Hindlimb muscle (tissue), 1 donor: ENCODE measurements at regions not wholly inside any gene's neighbourhood (a gene's known extent, or its start where the extent isn't known, plus 50 kb on each side); places are given as distances from the start of the nearest gene placed in this dataset.
A peak's percentile ranks its signal among the peaks of the same experiment; 100 is the strongest.

Experiments
- DNase-seq: peaks from one replicate; pipeline ENCODE4 v3.0.0-alpha.2; 2013

DNA sequence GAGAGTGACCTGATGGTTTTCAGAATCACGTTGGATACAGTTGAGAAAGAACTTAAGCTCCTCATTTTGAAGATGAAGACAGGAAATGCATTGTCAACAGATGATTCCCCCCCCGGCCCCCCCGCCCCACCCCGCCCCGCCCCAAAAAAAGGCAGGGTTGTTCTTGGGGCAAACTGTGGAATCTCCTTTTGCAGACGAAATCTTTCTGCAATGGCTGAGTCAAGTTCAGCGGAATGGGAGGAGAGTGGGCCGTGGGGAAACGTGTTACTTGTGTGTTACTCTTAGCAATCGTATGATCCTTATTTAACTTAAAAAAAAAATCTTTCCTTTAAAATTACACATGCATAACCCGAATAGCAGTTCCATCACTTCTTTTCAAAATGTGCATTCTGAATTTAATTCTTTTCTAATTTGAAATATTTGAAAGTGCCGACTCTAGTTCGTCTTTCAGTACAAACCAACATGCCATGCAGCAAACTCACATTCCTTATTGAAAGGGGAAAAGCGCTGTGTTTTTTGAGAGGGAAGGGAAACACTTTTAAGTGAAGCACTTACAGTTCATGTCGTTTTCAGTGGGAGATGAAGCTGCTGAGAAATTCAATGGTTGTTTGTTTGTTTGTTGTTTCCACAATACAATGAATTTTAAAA lies 348.5 kb upstream of the ARGLU1 start:
- no peak for DNase-seq

DNA sequence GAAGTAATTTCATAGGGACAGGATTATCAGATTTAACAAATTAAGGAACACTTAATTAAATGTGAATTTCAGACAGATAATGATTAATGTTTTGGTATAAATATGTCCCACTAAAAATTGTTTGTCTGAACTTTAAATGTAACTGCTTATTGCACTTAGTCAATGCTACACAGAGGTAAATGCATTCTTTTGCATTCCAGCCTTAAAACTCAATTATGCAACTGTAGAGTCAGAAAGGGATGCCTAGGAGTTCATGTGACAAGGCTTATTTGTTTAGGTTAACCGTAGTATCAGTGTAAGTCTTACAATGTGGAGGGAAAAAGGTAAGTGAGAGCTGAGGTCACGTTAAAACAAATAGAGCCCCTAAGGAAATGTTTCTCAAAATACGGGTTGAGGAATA lies 347.2 kb upstream of the ARGLU1 start:
- no peak for DNase-seq

DNA sequence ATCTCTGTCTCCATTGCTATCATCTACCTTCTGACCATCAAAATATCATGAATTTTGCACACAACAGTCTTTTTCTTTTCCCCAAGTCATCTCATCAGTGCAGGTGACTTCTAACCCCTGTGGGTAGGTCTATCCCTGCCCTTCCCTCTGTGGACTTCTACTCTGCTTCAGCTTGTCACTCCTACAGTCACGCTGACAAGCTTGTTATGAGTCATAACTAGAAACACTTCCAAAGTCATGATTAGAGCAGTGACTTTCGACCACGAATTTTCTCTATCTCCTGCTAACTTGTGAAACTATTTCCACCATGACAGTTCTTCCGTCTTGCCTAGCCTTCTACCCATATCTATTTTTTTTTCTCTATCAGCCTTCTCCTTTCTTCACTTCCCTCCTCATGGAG lies 343.7 kb upstream of the ARGLU1 start:
- no peak for DNase-seq

GRCh38 chr13:106911020-106911419 lies 343.1 kb upstream of the ARGLU1 start:
- no peak for DNase-seq

GRCh38 chr13:106906426-106906996 lies 338.6 kb upstream of the ARGLU1 start:
- no peak for DNase-seq

DNA sequence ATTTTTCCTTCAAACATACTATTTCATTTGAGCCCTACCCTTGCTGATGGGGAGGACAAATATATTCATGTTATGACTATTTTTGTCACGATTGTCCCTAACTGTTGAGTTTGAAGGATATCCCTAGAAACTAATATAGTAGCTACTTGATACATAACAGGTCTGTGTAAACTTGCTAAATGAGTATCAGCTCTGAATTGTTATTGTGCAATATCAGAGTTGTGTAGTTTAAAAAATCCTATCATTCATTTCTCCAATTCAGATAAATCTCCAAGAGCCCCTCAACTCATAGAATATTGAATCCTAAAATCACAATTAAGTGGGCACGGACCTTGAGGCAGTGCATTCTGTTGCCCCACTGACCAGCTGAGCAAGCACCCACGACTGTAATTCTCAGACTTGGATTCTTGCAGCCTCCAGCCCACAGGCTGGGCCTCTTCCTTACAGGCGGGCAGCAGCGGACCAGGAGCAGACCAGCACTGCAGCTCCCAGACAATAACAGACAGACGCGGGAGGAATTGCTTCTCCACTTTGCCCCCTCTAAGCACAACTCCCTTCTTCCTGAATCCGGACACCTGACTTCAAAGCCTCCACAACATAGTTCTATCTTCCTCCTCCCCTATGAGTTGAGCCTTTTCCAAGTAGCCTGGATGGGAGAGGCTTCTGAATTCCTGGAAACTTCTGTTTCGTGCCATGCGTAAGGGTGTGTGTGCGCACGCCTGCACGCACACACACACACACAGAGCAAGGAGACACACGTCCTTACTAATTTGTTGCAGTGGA lies 337.6 kb upstream of the ARGLU1 start:
- no peak for DNase-seq

GRCh38 chr13:106899442-106899841 lies 331.5 kb upstream of the ARGLU1 start:
- no peak for DNase-seq

DNA sequence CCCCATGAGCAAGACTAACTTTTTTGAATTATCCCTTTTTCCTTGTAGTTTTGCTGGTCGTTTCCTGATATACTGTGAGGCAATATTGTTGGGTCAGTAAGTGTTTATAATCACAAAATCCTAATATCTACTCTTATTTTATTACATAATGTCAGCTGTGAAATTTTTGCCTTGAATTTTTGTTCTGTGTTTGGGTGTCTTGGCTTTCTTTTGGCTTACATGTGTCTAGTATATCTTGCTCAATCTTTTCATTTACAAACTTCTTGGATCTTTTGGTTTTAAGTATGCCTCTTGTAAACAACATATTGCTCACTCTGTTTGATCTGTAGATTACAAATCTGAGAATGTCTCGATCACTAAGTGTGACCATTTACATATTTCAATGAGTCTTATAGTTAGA lies 330.3 kb upstream of the ARGLU1 start:
- DNase-seq: no peak

DNA sequence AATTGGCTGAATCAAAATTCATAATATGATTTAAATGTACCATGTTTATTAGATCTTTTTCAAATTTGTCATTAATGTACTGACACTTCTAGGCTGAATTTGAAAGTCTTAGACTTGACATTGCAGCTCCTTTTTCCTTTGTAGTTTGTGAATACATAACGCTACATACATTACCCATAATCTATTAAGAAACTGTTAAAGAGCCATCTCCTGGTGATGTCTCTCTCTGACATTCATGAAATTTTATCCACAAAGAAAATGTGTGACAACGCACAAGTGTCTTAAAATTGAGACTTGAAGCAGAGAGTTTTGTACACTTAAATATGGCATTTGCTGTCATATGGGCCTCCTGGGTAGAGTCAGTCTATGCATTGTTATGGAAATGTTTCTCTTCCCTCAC lies 320.2 kb upstream of the ARGLU1 start:
- no peak for DNase-seq

GRCh38 chr13:106887686-106888085 lies 319.7 kb upstream of the ARGLU1 start:
- no peak for DNase-seq

DNA sequence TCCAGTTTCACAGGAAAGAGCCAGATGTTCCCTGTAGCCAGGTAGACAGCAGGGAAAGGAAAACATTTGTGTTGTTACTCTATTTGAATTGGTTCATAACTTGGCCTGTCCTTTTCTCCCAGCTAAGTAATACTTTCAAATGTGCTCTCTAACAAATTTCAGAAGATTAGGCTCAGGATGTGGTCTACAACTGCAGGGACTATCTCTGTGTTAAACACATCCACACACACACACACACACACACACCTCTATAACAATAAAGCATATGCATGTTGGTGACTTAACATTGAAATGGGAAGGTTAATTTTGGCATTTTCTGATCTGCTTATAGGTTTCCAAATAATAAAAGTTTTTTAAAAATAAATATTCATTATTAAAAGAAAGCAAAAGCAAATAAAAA lies 316.0 kb upstream of the ARGLU1 start:
- DNase-seq: no peak

DNA sequence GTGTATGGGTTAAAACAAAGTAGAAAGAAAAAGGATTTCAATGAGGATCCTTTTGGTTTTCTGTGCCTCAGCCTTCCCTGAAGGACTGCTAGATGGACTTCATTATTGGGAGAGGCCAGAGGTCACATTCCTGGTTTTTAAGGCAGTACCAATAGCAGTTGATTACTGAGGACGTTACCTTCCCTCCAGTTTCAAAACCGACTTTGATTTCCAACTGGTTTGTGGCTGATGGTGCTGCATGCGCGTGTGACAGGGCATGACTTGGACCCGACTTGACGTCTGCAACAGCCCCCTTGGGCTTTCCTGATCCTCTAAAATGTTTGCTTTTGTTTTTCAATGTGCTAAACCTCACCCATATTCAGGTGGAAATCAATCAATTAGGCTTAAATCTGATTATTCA lies 314.3 kb upstream of the ARGLU1 start:
- no peak for DNase-seq

GRCh38 chr13:106879806-106880205 lies 311.9 kb upstream of the ARGLU1 start:
- no peak for DNase-seq

DNA sequence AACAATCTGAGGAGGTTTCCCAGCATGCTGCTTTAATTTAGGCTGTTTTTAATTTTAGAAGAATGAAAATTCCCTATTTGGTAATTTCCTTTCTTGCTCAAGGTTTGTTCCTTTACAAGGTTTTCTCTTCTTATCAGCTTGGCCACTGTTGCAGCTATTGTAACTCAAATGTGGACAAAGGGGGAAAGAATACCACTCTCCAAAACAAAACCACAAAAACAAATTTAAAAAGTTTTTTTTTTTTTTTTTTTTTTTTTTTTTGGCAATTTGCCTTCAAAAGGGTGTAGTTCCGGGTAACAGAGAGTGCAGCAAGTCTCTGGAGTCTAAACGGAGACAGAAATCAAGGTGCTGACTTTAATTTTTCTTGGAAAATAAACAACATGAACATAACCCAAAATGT lies 306.4 kb upstream of the ARGLU1 start:
- no peak for DNase-seq

- no peak for DNase-seq
Measured at GRCh38 chr13:106873810-106874209, 305.9 kb upstream of the ARGLU1 start.

DNA sequence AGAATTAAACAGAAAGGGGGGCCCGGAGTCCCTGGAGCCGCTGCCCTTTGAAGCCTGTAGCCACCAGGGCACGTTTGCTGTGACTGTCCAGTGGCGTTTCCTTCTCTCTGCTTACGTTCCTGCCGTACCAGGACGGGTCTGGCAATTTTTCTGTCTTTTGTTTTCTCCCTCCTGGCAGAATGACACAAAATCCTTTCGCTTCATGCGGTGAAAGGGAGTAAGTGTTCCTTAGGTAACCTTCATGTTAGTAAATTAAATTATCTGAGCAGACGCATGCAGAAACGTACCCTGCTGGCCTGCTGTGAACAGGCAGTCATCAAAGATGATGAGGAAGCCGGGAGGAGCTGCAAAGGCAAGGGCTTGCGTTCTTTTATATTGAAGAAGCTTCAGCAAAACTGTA lies 299.3 kb upstream of the ARGLU1 start:
- peak; percentile 27 for DNase-seq

- no peak for DNase-seq
Measured at GRCh38 chr13:106865716-106866440, 297.9 kb upstream of the ARGLU1 start.

GRCh38 chr13:106859533-106859904 lies 291.6 kb upstream of the ARGLU1 start:
- no peak for DNase-seq

GRCh38 chr13:106858903-106859532 lies 291.1 kb upstream of the ARGLU1 start:
- no peak for DNase-seq

DNA sequence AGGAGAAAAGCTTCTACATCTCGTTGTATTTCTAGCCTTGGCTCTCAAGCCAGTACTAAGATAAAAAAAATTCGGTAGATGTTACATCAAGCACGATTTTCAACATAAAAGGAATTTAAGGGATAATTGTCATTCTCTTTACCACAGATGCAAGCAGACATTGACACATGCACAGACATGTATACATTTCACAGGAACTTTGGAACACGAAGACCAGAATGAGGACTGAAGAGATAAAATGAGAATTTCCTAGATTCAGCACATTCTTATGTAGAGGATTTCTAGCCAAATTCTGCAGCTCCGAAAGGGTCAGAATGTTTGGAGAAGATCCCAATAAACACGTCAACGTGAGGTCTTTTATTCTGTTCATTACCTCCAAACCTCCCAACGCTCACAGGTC lies 284.5 kb upstream of the ARGLU1 start:
- DNase-seq: no peak

- no peak for DNase-seq
Measured at GRCh38 chr13:106850973-106851650, 283.2 kb upstream of the ARGLU1 start.
